Astrocyte (in vitro differentiated cells and primary cell): ENCODE measurements at regions not wholly inside any gene's neighbourhood (a gene's known extent, or its start where the extent isn't known, plus 50 kb on each side); places are given as distances from the start of the nearest gene placed in this dataset.

Experiments used
- CTCF ChIP-seq: IDR thresholded peaks from 2 replicates; pipeline ENCODE4 v1.5.1; 2011; ENCODE audit warnings: low read depth, mild to moderate bottlenecking, inconsistent platforms, low read length, moderate library complexity; ENCODE audit not compliant: insufficient read depth
- EZH2 ChIP-seq: IDR thresholded peaks from 2 replicates; pipeline ENCODE4 v1.6.1; 2012; ENCODE audit warnings: mild to moderate bottlenecking, low read length, inconsistent platforms; ENCODE audit not compliant: insufficient read depth

GRCh38 chr11:31981457-31981856, 109.4 kb upstream of the RCN1 start:
- TF ChIP-seq CTCF (no peak), EZH2 (no peak)
